KMS-11 (cell line): ENCODE measurements at regions not wholly inside any gene's neighbourhood (a gene's known extent, or its start where the extent isn't known, plus 50 kb on each side); places are given as distances from the start of the nearest gene placed in this dataset.

ENCODE experiments used
- H2AFZ ChIP-seq: fragments of 200-600 bp; sonication (generic); 2 replicates; pipeline ENCODE4 v1.6.1; 2016; ENCODE audit warnings: antibody characterized with exemption, mixed run types, low read depth
- H3K27ac ChIP-seq: fragments of 200-600 bp; sonication (generic); 2 replicates; pipeline ENCODE4 v1.6.1; 2016; ENCODE audit warnings: mild to moderate bottlenecking, mixed run types
- H3K27me3 ChIP-seq: fragments of 200-600 bp; sonication (generic); 2 replicates; pipeline ENCODE4 v1.6.1; 2017; ENCODE audit warnings: mild to moderate bottlenecking, low read depth, mixed run types, moderate library complexity; ENCODE audit not compliant: insufficient read depth
- H3K36me3 ChIP-seq: fragments of 200-600 bp; sonication (generic); 2 replicates; pipeline ENCODE4 v1.6.1; 2017; ENCODE audit warnings: mild to moderate bottlenecking, mixed run types; ENCODE audit not compliant: insufficient read depth
- H3K4me1 ChIP-seq: fragments of 200-600 bp; sonication (generic); 2 replicates; pipeline ENCODE4 v1.6.1; 2016; ENCODE audit warnings: mild to moderate bottlenecking, low read depth, mixed run types; ENCODE audit not compliant: poor library complexity, severe bottlenecking
- H3K4me2 ChIP-seq: fragments of 200-600 bp; sonication (generic); 2 replicates; pipeline ENCODE4 v1.7.0; 2016; ENCODE audit warnings: mild to moderate bottlenecking, mixed run types
- H3K4me3 ChIP-seq: fragments of 200-600 bp; sonication (generic); IDR thresholded peaks from 2 replicates; pipeline ENCODE4 v1.6.1; 2017; ENCODE audit warnings: low read depth, low read length, mixed read lengths; ENCODE audit not compliant: insufficient read depth
- H3K79me2 ChIP-seq: fragments of 200-600 bp; sonication (generic); 2 replicates; pipeline ENCODE4 v1.6.1; 2016; ENCODE audit warnings: low read depth, mixed run types; ENCODE audit not compliant: insufficient read depth
- H3K9ac ChIP-seq: fragments of 200-600 bp; sonication (generic); 2 replicates; pipeline ENCODE4 v1.6.1; 2016; ENCODE audit warnings: mild to moderate bottlenecking, mixed run types
- H4K20me1 ChIP-seq: fragments of 200-600 bp; sonication (generic); 2 replicates; pipeline ENCODE4 v1.6.1; 2016; ENCODE audit warnings: mild to moderate bottlenecking, mixed run types; ENCODE audit not compliant: insufficient read depth
- CTCF ChIP-seq: fragments of 200-600 bp; sonication (generic); conservative IDR thresholded peaks from 2 replicates; pipeline ENCODE4 v1.6.1; 2017; ENCODE audit warnings: low read depth, mild to moderate bottlenecking, antibody characterized with exemption, low read length, moderate library complexity, mixed read lengths

- H3K4me1 ChIP-seq = no peaks in the 10 kb centered on the region
- H3K27me3 ChIP-seq = no peaks in the 10 kb centered on the region
- no peaks in the 10 kb centered on the region for H3K79me2 ChIP-seq
- H3K27ac ChIP-seq = no peak overlapping the region
- H4K20me1 ChIP-seq = no peaks in the 10 kb centered on the region
- H3K9ac ChIP-seq = no peak overlapping the region
- TF ChIP-seq CTCF = no peak
- no peak overlapping the region for H2AFZ ChIP-seq
- no peak overlapping the region for H3K4me3 ChIP-seq
- no peak overlapping the region for H3K4me2 ChIP-seq
- H3K36me3 ChIP-seq = no peaks in the 10 kb centered on the region
Measured at GRCh38 chr17:15092261-15092660, 172.9 kb downstream of the PMP22 start.

GRCh38 chr17:15091825-15092224 is 173.3 kb downstream of the PMP22 start:
- no peaks in the 10 kb centered on the region for H3K36me3 ChIP-seq
- TF ChIP-seq CTCF = no peak
- H3K27me3 ChIP-seq = no peaks in the 10 kb centered on the region
- no peaks in the 10 kb centered on the region for H3K79me2 ChIP-seq
- H3K9ac ChIP-seq = no peak overlapping the region
- no peak overlapping the region for H3K27ac ChIP-seq
- no peaks in the 10 kb centered on the region for H3K4me1 ChIP-seq
- H4K20me1 ChIP-seq = no peaks in the 10 kb centered on the region
- no peak overlapping the region for H3K4me3 ChIP-seq
- H3K4me2 ChIP-seq = no peak overlapping the region
- H2AFZ ChIP-seq = no peak overlapping the region

GRCh38 chr17:15090533-15090932 is 174.6 kb downstream of the PMP22 start:
- no peaks in the 10 kb centered on the region for H3K36me3 ChIP-seq
- no peaks in the 10 kb centered on the region for H3K27me3 ChIP-seq
- no peak overlapping the region for H3K4me2 ChIP-seq
- no peak overlapping the region for H3K27ac ChIP-seq
- H3K9ac ChIP-seq = no peak overlapping the region
- no peak for TF ChIP-seq CTCF
- no peaks in the 10 kb centered on the region for H3K79me2 ChIP-seq
- H2AFZ ChIP-seq = no peak overlapping the region
- no peak overlapping the region for H3K4me3 ChIP-seq
- H3K4me1 ChIP-seq = no peaks in the 10 kb centered on the region
- no peaks in the 10 kb centered on the region for H4K20me1 ChIP-seq

- no peak overlapping the region for H3K27ac ChIP-seq
- no peaks in the 10 kb centered on the region for H3K36me3 ChIP-seq
- H4K20me1 ChIP-seq = no peaks in the 10 kb centered on the region
- H2AFZ ChIP-seq = no peak overlapping the region
- H3K4me1 ChIP-seq = no peaks in the 10 kb centered on the region
- H3K79me2 ChIP-seq = no peaks in the 10 kb centered on the region
- H3K27me3 ChIP-seq = no peaks in the 10 kb centered on the region
- H3K4me3 ChIP-seq = no peak overlapping the region
- H3K4me2 ChIP-seq = no peak overlapping the region
- TF ChIP-seq CTCF = no peak
- H3K9ac ChIP-seq = no peak overlapping the region
Measured at GRCh38 chr17:15087946-15088345, 177.2 kb downstream of the PMP22 start.
